Hepatocyte (in vitro differentiated cells): ENCODE measurements at regions not wholly inside any gene's neighbourhood (a gene's known extent, or its start where the extent isn't known, plus 50 kb on each side); places are given as distances from the start of the nearest gene placed in this dataset.

Source experiments
- DNase-seq: peaks from one replicate; pipeline ENCODE4 v3.0.0-alpha.2; 2016; ENCODE audit warnings: low spot score
- H2AFZ ChIP-seq: fragments of 200-600 bp; sonication (generic); 2 replicates; pipeline ENCODE4 v1.6.0; 2016; ENCODE audit warnings: antibody characterized with exemption, mild to moderate bottlenecking
- H3K27ac ChIP-seq: fragments of 200-600 bp; sonication (generic); 2 replicates; pipeline ENCODE4 v1.5.1; 2016; ENCODE audit warnings: mild to moderate bottlenecking
- H3K27me3 ChIP-seq: fragments of 200-600 bp; sonication (generic); 2 replicates; pipeline ENCODE4 v1.6.1; 2016
- H3K36me3 ChIP-seq: fragments of 200-600 bp; sonication (generic); replicated peaks from 2 replicates; pipeline ENCODE4 v1.5.1; 2016; ENCODE audit warnings: low read depth; ENCODE audit not compliant: insufficient read depth
- H3K4me1 ChIP-seq: fragments of 200-600 bp; sonication (generic); 2 replicates; pipeline ENCODE4 v1.5.1; 2016; ENCODE audit warnings: mild to moderate bottlenecking, moderate library complexity; ENCODE audit not compliant: insufficient read depth
- H3K4me2 ChIP-seq: fragments of 200-600 bp; sonication (generic); 2 replicates; pipeline ENCODE4 v1.6.0; 2016
- H3K4me3 ChIP-seq: fragments of 200-600 bp; sonication (generic); 2 replicates; pipeline ENCODE4 v1.5.1; 2016; ENCODE audit warnings: mild to moderate bottlenecking
- H3K79me2 ChIP-seq: fragments of 200-600 bp; sonication (generic); 2 replicates; pipeline ENCODE4 v1.6.0; 2017; ENCODE audit warnings: mild to moderate bottlenecking
- H3K9me2 ChIP-seq: fragments of 200-600 bp; sonication (generic); replicated peaks from 2 replicates; pipeline ENCODE4 v1.6.0; 2017; ENCODE audit warnings: mild to moderate bottlenecking; ENCODE audit not compliant: insufficient read depth
- H3K9me3 ChIP-seq: fragments of 200-600 bp; sonication (generic); 2 replicates; pipeline ENCODE4 v1.5.1; 2016; ENCODE audit warnings: low read depth, mild to moderate bottlenecking
- H4K20me1 ChIP-seq: fragments of 200-600 bp; sonication (generic); 2 replicates; pipeline ENCODE4 v1.6.0; 2016; ENCODE audit warnings: mild to moderate bottlenecking; ENCODE audit not compliant: insufficient read depth, poor library complexity, severe bottlenecking
- EZH2 ChIP-seq: fragments of 200-600 bp; sonication (generic); IDR thresholded peaks from 2 replicates; pipeline ENCODE4 v1.6.1; 2016; ENCODE audit warnings: antibody characterized with exemption, mild to moderate bottlenecking, borderline replicate concordance
- EZH2phosphoT487 ChIP-seq: fragments of 200-600 bp; sonication (generic); IDR thresholded peaks from one replicate; pipeline ENCODE4 v1.6.1; 2018; ENCODE audit warnings: antibody characterized with exemption, mild to moderate bottlenecking, low read depth, moderate library complexity; ENCODE audit not compliant: unreplicated experiment, severe bottlenecking
- WGBS: methylation state at CpG from one replicate; pipeline ENCODE4 v1.1.6; 2016; ENCODE audit warnings: low lambda C conversion rate; ENCODE audit errors: missing lambda C conversion rate; 5-methylcytosine and 5-hydroxymethylcytosine counted together
- TF ChIP-seq, protein P1 (sequence below): fragments of 200-600 bp; sonication (generic); IDR thresholded peaks from 2 replicates; pipeline ENCODE4 v1.5.1; 2016; ENCODE audit warnings: antibody characterized with exemption, mild to moderate bottlenecking; ENCODE audit not compliant: poor library complexity

- Histone ChIP-seq H4K20me1 (no peaks in the 10 kb centered on the region), H2AFZ (no peak overlapping the region), H3K4me3 (no peak overlapping the region), H3K4me1 (no peaks in the 10 kb centered on the region), H3K9me2 (no peaks in the 10 kb centered on the region), H3K9me3 (no peaks in the 10 kb centered on the region), H3K27me3 (no peaks in the 10 kb centered on the region), H3K4me2 (no peak overlapping the region), H3K27ac (no peak overlapping the region), H3K79me2 (no peaks in the 10 kb centered on the region), H3K36me3 (no peaks in the 10 kb centered on the region)
- WGBS, result 90% methylated on average over 4 of the region's 4 CpGs
- no peak for DNase-seq
- no peak for TF ChIP-seq EZH2phosphoT487
Measured at GRCh38 chr20:60629206-60629605, 622.9 kb upstream of the CDH4 start.

DNA sequence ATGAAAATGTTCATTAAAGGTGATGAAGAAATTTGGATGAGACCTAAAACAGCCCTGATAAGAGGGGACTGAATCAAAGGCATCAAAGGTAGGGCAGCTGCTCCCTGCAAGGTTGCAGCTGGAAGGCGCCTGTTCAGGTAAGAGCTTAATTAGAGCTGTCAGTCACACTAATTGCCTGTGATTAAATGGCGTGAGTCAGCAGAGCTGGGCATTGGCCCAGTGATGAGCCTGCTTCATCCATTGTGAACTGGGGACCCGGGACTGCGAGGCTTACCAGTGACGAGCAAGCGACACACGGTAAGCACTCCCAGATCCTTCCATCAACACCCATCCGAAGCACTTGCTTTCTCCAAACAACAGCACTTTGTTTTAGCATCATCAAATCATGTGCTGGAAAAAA lies 621.5 kb upstream of the CDH4 start:
- TF ChIP-seq, protein P1, sequence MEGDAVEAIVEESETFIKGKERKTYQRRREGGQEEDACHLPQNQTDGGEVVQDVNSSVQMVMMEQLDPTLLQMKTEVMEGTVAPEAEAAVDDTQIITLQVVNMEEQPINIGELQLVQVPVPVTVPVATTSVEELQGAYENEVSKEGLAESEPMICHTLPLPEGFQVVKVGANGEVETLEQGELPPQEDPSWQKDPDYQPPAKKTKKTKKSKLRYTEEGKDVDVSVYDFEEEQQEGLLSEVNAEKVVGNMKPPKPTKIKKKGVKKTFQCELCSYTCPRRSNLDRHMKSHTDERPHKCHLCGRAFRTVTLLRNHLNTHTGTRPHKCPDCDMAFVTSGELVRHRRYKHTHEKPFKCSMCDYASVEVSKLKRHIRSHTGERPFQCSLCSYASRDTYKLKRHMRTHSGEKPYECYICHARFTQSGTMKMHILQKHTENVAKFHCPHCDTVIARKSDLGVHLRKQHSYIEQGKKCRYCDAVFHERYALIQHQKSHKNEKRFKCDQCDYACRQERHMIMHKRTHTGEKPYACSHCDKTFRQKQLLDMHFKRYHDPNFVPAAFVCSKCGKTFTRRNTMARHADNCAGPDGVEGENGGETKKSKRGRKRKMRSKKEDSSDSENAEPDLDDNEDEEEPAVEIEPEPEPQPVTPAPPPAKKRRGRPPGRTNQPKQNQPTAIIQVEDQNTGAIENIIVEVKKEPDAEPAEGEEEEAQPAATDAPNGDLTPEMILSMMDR, result no peak
- TF ChIP-seq EZH2phosphoT487 (no peak), EZH2 (no peak)
- no peaks in the 10 kb centered on the region for H3K36me3 ChIP-seq
- no peaks in the 10 kb centered on the region for H3K27me3 ChIP-seq
- H3K9me3 ChIP-seq, result no peaks in the 10 kb centered on the region
- no peak overlapping the region for H2AFZ ChIP-seq
- no peak for DNase-seq
- H3K4me3 ChIP-seq, result no peak overlapping the region
- H3K79me2 ChIP-seq, result no peaks in the 10 kb centered on the region
- no peak overlapping the region for H3K27ac ChIP-seq
- no peaks in the 10 kb centered on the region for H3K9me2 ChIP-seq
- no peaks in the 10 kb centered on the region for H4K20me1 ChIP-seq
- H3K4me2 ChIP-seq, result no peak overlapping the region
- WGBS, result 70% methylated on average over 8 of the region's 8 CpGs
- H3K4me1 ChIP-seq, result no peaks in the 10 kb centered on the region

- Histone ChIP-seq H3K4me3 (no peak overlapping the region), H2AFZ (no peak overlapping the region), H3K79me2 (no peaks in the 10 kb centered on the region), H3K9me2 (no peaks in the 10 kb centered on the region), H4K20me1 (no peaks in the 10 kb centered on the region), H3K4me2 (no peak overlapping the region), H3K4me1 (no peaks in the 10 kb centered on the region), H3K27me3 (no peaks in the 10 kb centered on the region), H3K27ac (no peak overlapping the region), H3K36me3 (no peaks in the 10 kb centered on the region), H3K9me3 (no peaks in the 10 kb centered on the region)
- no peak for DNase-seq
- WGBS, result 85% methylated on average over 9 of the region's 9 CpGs
- TF ChIP-seq, protein P1, result no peak
- no peak for TF ChIP-seq EZH2phosphoT487
- no peak for TF ChIP-seq EZH2
Measured at GRCh38 chr20:60631585-60632287, 620.3 kb upstream of the CDH4 start.

DNA sequence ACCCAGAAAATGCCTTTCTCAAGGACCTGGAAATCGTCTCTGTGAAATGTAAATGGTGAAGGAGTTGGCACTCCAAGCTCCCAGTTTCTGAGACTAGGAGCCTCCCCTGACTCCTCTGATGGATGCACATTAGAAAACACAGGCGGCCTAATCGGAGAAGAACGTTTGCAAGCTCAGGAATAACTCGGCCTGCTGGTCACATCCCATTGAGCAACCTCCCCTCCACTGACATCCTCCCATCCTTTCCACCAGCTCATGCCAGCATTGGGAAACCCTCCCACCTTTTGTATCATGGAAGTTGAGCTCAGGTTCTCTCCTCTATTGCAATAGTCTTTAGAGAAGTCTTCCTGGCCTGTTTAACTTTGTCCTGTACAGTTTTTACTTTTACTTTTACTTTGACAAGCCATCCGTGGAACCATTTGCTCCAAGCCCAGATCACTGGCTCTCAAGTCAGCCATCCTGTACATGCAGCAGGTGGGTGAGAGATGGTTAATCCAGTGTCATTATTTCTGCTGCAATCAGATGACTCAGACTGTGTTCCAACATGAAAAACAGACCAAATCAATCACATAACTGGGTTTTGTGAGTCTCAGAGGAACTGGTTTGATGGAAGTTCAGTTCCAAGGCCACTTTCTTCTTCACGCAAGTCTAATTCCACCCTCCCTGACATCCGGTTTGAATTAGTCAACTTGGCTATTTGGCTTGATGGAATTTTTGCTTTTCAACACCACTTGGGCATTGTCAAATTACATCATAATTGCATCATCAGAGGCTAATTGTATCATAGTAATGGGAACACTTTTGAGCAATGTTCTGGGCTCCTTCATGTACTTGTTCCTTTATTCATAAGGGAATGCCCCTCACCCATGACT lies 619.4 kb upstream of the CDH4 start:
- H3K4me3 ChIP-seq, result no peak overlapping the region
- TF ChIP-seq EZH2phosphoT487, result no peak
- no peak for TF ChIP-seq EZH2
- TF ChIP-seq, protein P1, result no peak
- no peak overlapping the region for H2AFZ ChIP-seq
- no peaks in the 10 kb centered on the region for H3K9me3 ChIP-seq
- no peak overlapping the region for H3K27ac ChIP-seq
- H3K79me2 ChIP-seq, result no peaks in the 10 kb centered on the region
- H3K36me3 ChIP-seq, result no peaks in the 10 kb centered on the region
- no peak for DNase-seq
- no peaks in the 10 kb centered on the region for H4K20me1 ChIP-seq
- no peak overlapping the region for H3K4me2 ChIP-seq
- H3K27me3 ChIP-seq, result no peaks in the 10 kb centered on the region
- WGBS, result 83% methylated on average over 8 of the region's 8 CpGs
- no peaks in the 10 kb centered on the region for H3K4me1 ChIP-seq
- no peaks in the 10 kb centered on the region for H3K9me2 ChIP-seq
